T-cell (primary cell): ENCODE measurements at regions not wholly inside any gene's neighbourhood (a gene's known extent, or its start where the extent isn't known, plus 50 kb on each side); places are given as distances from the start of the nearest gene placed in this dataset.

Source experiments
- ATAC-seq, 4 experiments: fragments of 200-7000 bp in 3 of 4; fragments of 150-1000 bp in 1 of 4; cut with Tn5 transposase; replicated peaks in 1 of 4; 1 replicate in 3 of 4; 2 replicates in 1 of 4; pipeline ENCODE4 v1.10.0; 2021; ENCODE audit warnings: moderate library complexity in 3 of 4, mild to moderate bottlenecking in 2 of 4, moderate number of reproducible peaks in 1 of 4
- CTCF ChIA-PET, 2 donors: fragments of 300-600 bp; sonication (Branson Sonifier 250); formaldehyde crosslinking; loops; one replicate each; lab custom pipeline; 2022; ENCODE audit warnings: antibody characterized with exemption in 2 of 2; lab: Charles Lee
- POLR2A ChIA-PET, 2 donors: fragments of 300-600 bp; sonication (Branson Sonifier 250); formaldehyde crosslinking; loops; one replicate each; lab custom pipeline; 2022; ENCODE audit warnings: antibody characterized with exemption in 2 of 2; lab: Charles Lee
- DNase-seq, 35 experiments: peaks; one replicate each; pipeline versions ENCODE4 v3.0.0 to v3.0.0-alpha.2; 2013 to 2023
- H3K27ac ChIP-seq: one replicate; pipeline ENCODE4 v1.5.1; 2013; ENCODE audit warnings: low read length
- H3K27me3 ChIP-seq, 2 experiments: replicated peaks in 1 of 2; 1 replicate in 1 of 2; 2 replicates in 1 of 2; pipeline versions ENCODE4 v1.6.1 to v1.7.0; 2013; ENCODE audit warnings: low read length in 1 of 2, mixed read lengths in 1 of 2; ENCODE audit not compliant: control insufficient read depth in 2 of 2, insufficient read depth in 2 of 2; ENCODE audit errors: extremely low read depth in 1 of 2
- H3K36me3 ChIP-seq, 2 donors: 1 replicate in 1 of 2; 2 replicates in 1 of 2; pipeline versions ENCODE4 v1.6.1 to v1.7.0; 2013; ENCODE audit warnings: low read length in 1 of 2; ENCODE audit not compliant: control insufficient read depth in 2 of 2, insufficient read depth in 1 of 2; ENCODE audit errors: extremely low read depth in 1 of 2
- H3K4me1 ChIP-seq, 2 experiments: 1 replicate in 1 of 2; 2 replicates in 1 of 2; pipeline versions ENCODE4 v1.6.1 to v1.7.0; 2013; ENCODE audit warnings: low read length in 2 of 2, mixed read lengths in 1 of 2; ENCODE audit not compliant: insufficient read depth in 2 of 2, control insufficient read depth in 1 of 2; ENCODE audit errors: extremely low read depth in 1 of 2
- H3K4me3 ChIP-seq, 2 donors: 1 replicate in 1 of 2; 2 replicates in 1 of 2; pipeline versions ENCODE4 v1.5.1 to v1.7.0; 2013; ENCODE audit warnings: mild to moderate bottlenecking in 2 of 2, low read length in 1 of 2, moderate library complexity in 1 of 2; ENCODE audit not compliant: control insufficient read depth in 1 of 2; ENCODE audit errors: extremely low read depth in 1 of 2
- H3K9me3 ChIP-seq: 2 replicates; pipeline ENCODE4 v1.7.0; 2013
- H3K27ac Mint-ChIP-seq, 2 donors: one replicate each; pipeline ENCODE4 v1.8.0; 2020 to 2021; ENCODE audit warnings: mild to moderate bottlenecking in 2 of 2, mixed read lengths in 2 of 2
- H3K27me3 Mint-ChIP-seq, 2 donors: one replicate each; pipeline ENCODE4 v1.8.0; 2021 to 2022; ENCODE audit warnings: mixed read lengths in 2 of 2
- H3K36me3 Mint-ChIP-seq: one replicate; pipeline ENCODE4 v1.8.0; 2021; ENCODE audit warnings: mixed read lengths
- H3K4me1 Mint-ChIP-seq, 3 donors: one replicate each; pipeline ENCODE4 v1.8.0; 2020 to 2022; ENCODE audit warnings: mixed read lengths in 3 of 3, mild to moderate bottlenecking in 1 of 3
- H3K4me3 Mint-ChIP-seq, 3 donors: one replicate each; pipeline ENCODE4 v1.8.0; 2020 to 2022; ENCODE audit warnings: mild to moderate bottlenecking in 3 of 3, mixed read lengths in 3 of 3, moderate library complexity in 3 of 3
- H3K9me3 Mint-ChIP-seq, 3 donors: one replicate each; pipeline ENCODE4 v1.8.0; 2020 to 2022; ENCODE audit warnings: mixed read lengths in 3 of 3
- WGBS: methylation state at CpG from one replicate; pipeline ENCODE4 v1.1.5; 2013; ENCODE audit warnings: missing lambda C conversion rate; ENCODE audit not compliant: insufficient coverage; 5-methylcytosine and 5-hydroxymethylcytosine counted together

- ChIA-PET POLR2A (no interaction called here), CTCF (no interaction called here)
- Histone ChIP-seq H3K27me3 (no peaks in the 10 kb centered on the region), H3K9me3 (no peaks in the 10 kb centered on the region), H3K4me1 (no peaks in the 10 kb centered on the region), H3K27ac (no peak overlapping the region), H3K4me3 (no peak overlapping the region), H3K36me3 (no peaks in the 10 kb centered on the region)
- ATAC-seq, result no peak
- WGBS, result no CpG with 5 or more reads among the region's 2 CpGs
- no peak for DNase-seq
- no peak overlapping the region for H3K27ac Mint-ChIP-seq
- H3K9me3 Mint-ChIP-seq, result no peaks in the 10 kb centered on the region
- no peak overlapping the region for H3K4me3 Mint-ChIP-seq
- H3K27me3 Mint-ChIP-seq, result no peaks in the 10 kb centered on the region
- H3K36me3 Mint-ChIP-seq, result no peaks in the 10 kb centered on the region
- H3K4me1 Mint-ChIP-seq, result no peaks in the 10 kb centered on the region
These were observed 192.2 kb upstream of the HS3ST1 start for GRCh38 chr4:11620861-11621260.

- no CpG with 5 or more reads among the region's 2 CpGs for WGBS
- no peaks in the 10 kb centered on the region for H3K4me1 ChIP-seq
- no peak overlapping the region for H3K27ac ChIP-seq
- no peaks in the 10 kb centered on the region for H3K36me3 ChIP-seq
- ChIA-PET CTCF (no interaction called here), POLR2A (no interaction called here)
- no peak overlapping the region for H3K27ac Mint-ChIP-seq
- ATAC-seq (no peak), DNase-seq (no peak)
- no peaks in the 10 kb centered on the region for H3K9me3 ChIP-seq
- H3K9me3 Mint-ChIP-seq, result no peaks in the 10 kb centered on the region
- no peaks in the 10 kb centered on the region for H3K36me3 Mint-ChIP-seq
- H3K27me3 Mint-ChIP-seq, result no peaks in the 10 kb centered on the region
- no peak overlapping the region for H3K4me3 ChIP-seq
- H3K4me3 Mint-ChIP-seq, result no peak overlapping the region
- no peaks in the 10 kb centered on the region for H3K27me3 ChIP-seq
- no peaks in the 10 kb centered on the region for H3K4me1 Mint-ChIP-seq
These were observed 190.1 kb upstream of the HS3ST1 start for GRCh38 chr4:11618666-11619282.

GRCh38 chr4:11616856-11617255 lies 188.2 kb upstream of the HS3ST1 start:
- Histone ChIP-seq H3K4me1 (no peaks in the 10 kb centered on the region), H3K27me3 (no peaks in the 10 kb centered on the region), H3K27ac (no peak overlapping the region), H3K9me3 (no peaks in the 10 kb centered on the region), H3K4me3 (no peak overlapping the region), H3K36me3 (no peaks in the 10 kb centered on the region)
- no peak overlapping the region for H3K27ac Mint-ChIP-seq
- WGBS, result 69% methylated on average over 2 of the region's 4 CpGs
- POLR2A ChIA-PET, result no interaction called here
- H3K4me3 Mint-ChIP-seq, result no peak overlapping the region
- no peaks in the 10 kb centered on the region for H3K27me3 Mint-ChIP-seq
- ATAC-seq (no peak), DNase-seq (no peak)
- H3K36me3 Mint-ChIP-seq, result no peaks in the 10 kb centered on the region
- CTCF ChIA-PET, result no interaction called here
- H3K9me3 Mint-ChIP-seq, result no peaks in the 10 kb centered on the region
- no peaks in the 10 kb centered on the region for H3K4me1 Mint-ChIP-seq

GRCh38 chr4:11615601-11616000 lies 186.9 kb upstream of the HS3ST1 start:
- H3K27ac Mint-ChIP-seq, result no peak overlapping the region
- WGBS, result 81% methylated on average over 3 of the region's 7 CpGs
- Histone ChIP-seq H3K27ac (no peak overlapping the region), H3K36me3 (no peaks in the 10 kb centered on the region), H3K9me3 (no peaks in the 10 kb centered on the region), H3K27me3 (no peaks in the 10 kb centered on the region), H3K4me3 (no peak overlapping the region), H3K4me1 (no peaks in the 10 kb centered on the region)
- no peaks in the 10 kb centered on the region for H3K27me3 Mint-ChIP-seq
- H3K4me1 Mint-ChIP-seq, result no peaks in the 10 kb centered on the region
- CTCF ChIA-PET, result no interaction called here
- no peak overlapping the region for H3K4me3 Mint-ChIP-seq
- no peaks in the 10 kb centered on the region for H3K36me3 Mint-ChIP-seq
- no peak for ATAC-seq
- no peak for DNase-seq
- no peaks in the 10 kb centered on the region for H3K9me3 Mint-ChIP-seq
- POLR2A ChIA-PET, result no interaction called here

GRCh38 chr4:11614426-11614825 lies 185.7 kb upstream of the HS3ST1 start:
- no peaks in the 10 kb centered on the region for H3K27me3 ChIP-seq
- H3K36me3 Mint-ChIP-seq, result no peaks in the 10 kb centered on the region
- POLR2A ChIA-PET, result no interaction called here
- no peak overlapping the region for H3K4me3 Mint-ChIP-seq
- ATAC-seq (no peak), DNase-seq (no peak)
- no peaks in the 10 kb centered on the region for H3K9me3 ChIP-seq
- CTCF ChIA-PET, result no interaction called here
- no peaks in the 10 kb centered on the region for H3K4me1 Mint-ChIP-seq
- H3K36me3 ChIP-seq, result no peaks in the 10 kb centered on the region
- H3K27ac ChIP-seq, result no peak overlapping the region
- no peak overlapping the region for H3K4me3 ChIP-seq
- no peak overlapping the region for H3K27ac Mint-ChIP-seq
- H3K27me3 Mint-ChIP-seq, result no peaks in the 10 kb centered on the region
- H3K9me3 Mint-ChIP-seq, result no peaks in the 10 kb centered on the region
- 94% methylated on average over 5 of the region's 5 CpGs for WGBS
- H3K4me1 ChIP-seq, result no peaks in the 10 kb centered on the region

- Mint-ChIP-seq H3K36me3 (no peaks in the 10 kb centered on the region), H3K9me3 (no peaks in the 10 kb centered on the region), H3K4me3 (no peak overlapping the region), H3K27ac (no peak overlapping the region), H3K4me1 (no peaks in the 10 kb centered on the region), H3K27me3 (no peaks in the 10 kb centered on the region)
- DNase-seq (no peak), ATAC-seq (no peak)
- ChIA-PET CTCF (no interaction called here), POLR2A (no interaction called here)
- no peak overlapping the region for H3K4me3 ChIP-seq
- H3K27me3 ChIP-seq, result no peaks in the 10 kb centered on the region
- no peaks in the 10 kb centered on the region for H3K9me3 ChIP-seq
- H3K36me3 ChIP-seq, result no peaks in the 10 kb centered on the region
- no peaks in the 10 kb centered on the region for H3K4me1 ChIP-seq
- H3K27ac ChIP-seq, result no peak overlapping the region
These were observed 183.2 kb upstream of the HS3ST1 start for GRCh38 chr4:11611868-11612267.

- H3K27me3 Mint-ChIP-seq, result no peaks in the 10 kb centered on the region
- H3K4me1 ChIP-seq, result no peaks in the 10 kb centered on the region
- no peak overlapping the region for H3K27ac Mint-ChIP-seq
- ChIA-PET CTCF (no interaction called here), POLR2A (interaction anchor here in 1 of 2 donors (0.7 kb wide), 1 partner anchor 810 kb away, joined by 4 read pairs; no protein-coding TSS in a partner anchor)
- no peak overlapping the region for H3K4me3 Mint-ChIP-seq
- no peaks in the 10 kb centered on the region for H3K36me3 ChIP-seq
- H3K9me3 ChIP-seq, result no peaks in the 10 kb centered on the region
- H3K27me3 ChIP-seq, result no peaks in the 10 kb centered on the region
- H3K36me3 Mint-ChIP-seq, result no peaks in the 10 kb centered on the region
- peaks cover 0 to 9% (median 0%) of the 10 kb centered on the region in 3 donors for H3K4me1 Mint-ChIP-seq
- DNase-seq, result no peak
- no CpG with 5 or more reads among the region's 2 CpGs for WGBS
- no peaks in the 10 kb centered on the region for H3K9me3 Mint-ChIP-seq
- H3K27ac ChIP-seq, result no peak overlapping the region
- no peak overlapping the region for H3K4me3 ChIP-seq
- no peak for ATAC-seq
These were observed 181.1 kb upstream of the HS3ST1 start for GRCh38 chr4:11609751-11610150.
